Pancreas (tissue), 10 donors: ENCODE measurements at regions not wholly inside any gene's neighbourhood (a gene's known extent, or its start where the extent isn't known, plus 50 kb on each side); places are given as distances from the start of the nearest gene placed in this dataset.

Experiments
- ATAC-seq, 4 donors: fragments of 200-7000 bp; cut with Tn5 transposase; one replicate each; pipeline versions ENCODE4 v1.8.0 to v1.9.1; 2020; ENCODE audit warnings: mild to moderate bottlenecking in 4 of 4, moderate library complexity in 4 of 4
- DNase-seq, 6 donors: peaks; one replicate each; pipeline ENCODE4 v3.0.0-alpha.2; 2020
- FAIRE-seq: peaks from 2 replicates; lab custom pipeline; 2012; peaks lifted over from hg19 to GRCh38; lab: Jason Lieb, UNC
- H3K27ac ChIP-seq, 4 donors: fragments of 200-600 bp; sonication (generic); 1 replicate in 3 of 4; 2 replicates in 1 of 4; pipeline versions ENCODE4 v1.5.0 to v1.8.0; 2020
- H3K27me3 ChIP-seq, 4 donors: fragments of 200-600 bp; one replicate each; pipeline ENCODE4 v1.8.0; 2021
- H3K36me3 ChIP-seq, 3 donors: fragments of 200-600 bp; sonication (generic) in 1 of 3; one replicate each; pipeline versions ENCODE4 v1.5.0 to v1.8.0; 2020 to 2021
- H3K4me1 ChIP-seq, 3 donors: fragments of 200-600 bp; one replicate each; pipeline ENCODE4 v1.8.0; 2021
- H3K4me3 ChIP-seq, 4 donors: fragments of 200-600 bp; sonication (generic) in 2 of 4; one replicate each; pipeline versions ENCODE4 v1.5.0 to v1.8.0; 2020 to 2021
- H3K9me3 ChIP-seq, 4 donors: fragments of 200-600 bp; one replicate each; pipeline ENCODE4 v1.8.0; 2021
- CTCF ChIP-seq, 4 donors: fragments of 200-600 bp; sonication (generic) in 3 of 4; IDR thresholded peaks; one replicate each; pipeline versions ENCODE4 v1.5.0 to v1.8.0; 2021; ENCODE audit warnings: antibody characterized with exemption in 4 of 4
- WGBS, 2 donors: extraction: QIAGEN DNeasy Blood & Tissue Kit; methylation state at CpG; one replicate each; pipeline ENCODE4 v1.1.7; 2013; 5-methylcytosine and 5-hydroxymethylcytosine counted together
- intact Hi-C, 3 donors: fragments of 100-400 bp; cut with DNase I; formaldehyde crosslinking; loops; one replicate each; pipeline versions ENCODE4 v1.11.1 to v1.14.2; 2022
- donor health status: healthy with polysubstance abuse.
- donor health status: DM: no; HTN: no; CAD: no; lungs with moderate emphysema.
- donor health status: DM: no; HTN: no; CAD: no.
- donor health status: control.
- donor health status: control.
- donor health status: Bipolar disorder and iron deficiency.
- donor health status: DM: yes; HTN: yes; CAD: no.
- donor health status: DM: no; HTN: no; CAD: no.
- donor health status: DM: no; HTN: no; CAD: no.
- donor health status: DM: yes; HTN: yes; CAD: no.

GRCh38 chr18:71831039-71831438 lies 713.1 kb downstream of the CBLN2 start:
- no peaks in the 10 kb centered on the region for H3K9me3 ChIP-seq
- no peaks in the 10 kb centered on the region for H3K36me3 ChIP-seq
- no peak for FAIRE-seq
- H3K4me1 ChIP-seq: no peaks in the 10 kb centered on the region
- intact Hi-C loops: no loop called here
- no peaks in the 10 kb centered on the region for H3K27me3 ChIP-seq
- H3K4me3 ChIP-seq: no peak overlapping the region
- DNase-seq: peak in 3 of 6 donors; percentile 10 to 19 (median 15)
- ATAC-seq: peak; percentile 52 to 97 (median 84)
- TF ChIP-seq CTCF (IDR thresholded peaks at IDR 0.05): no peak
- H3K27ac ChIP-seq: peak overlapping the region in 1 of 4 donors; percentile 24

- Histone ChIP-seq H3K27me3 (no peaks in the 10 kb centered on the region), H3K27ac (no peak overlapping the region), H3K36me3 (no peaks in the 10 kb centered on the region), H3K9me3 (no peaks in the 10 kb centered on the region), H3K4me1 (no peaks in the 10 kb centered on the region), H3K4me3 (no peak overlapping the region)
- DNase-seq: no peak
- no peak for TF ChIP-seq CTCF (IDR thresholded peaks at IDR 0.05)
- no peak for ATAC-seq
- no peak for FAIRE-seq
- intact Hi-C loops: no loop called here
- 72 to 79% methylated on average over 3 of the region's 3 CpGs for WGBS, 2 donors
Observed at GRCh38 chr18:71827301-71827700, 716.8 kb downstream of the CBLN2 start.

GRCh38 chr18:71815305-71815704 lies 728.8 kb downstream of the CBLN2 start:
- Histone ChIP-seq H3K36me3 (no peaks in the 10 kb centered on the region), H3K4me1 (peaks cover 0 to 7% (median 0%) of the 10 kb centered on the region in 3 donors), H3K27me3 (no peaks in the 10 kb centered on the region), H3K9me3 (no peaks in the 10 kb centered on the region), H3K27ac (no peak overlapping the region), H3K4me3 (no peak overlapping the region)
- 41 to 53% methylated on average over 2 of the region's 2 CpGs for WGBS, 2 donors
- no peak for FAIRE-seq
- no peak for DNase-seq
- no peak for TF ChIP-seq CTCF (IDR thresholded peaks at IDR 0.05)
- no peak for ATAC-seq
- intact Hi-C loops: no loop called here

GRCh38 chr18:71809711-71810110 lies 734.4 kb downstream of the CBLN2 start:
- Histone ChIP-seq H3K9me3 (no peaks in the 10 kb centered on the region), H3K36me3 (no peaks in the 10 kb centered on the region), H3K4me1 (peaks cover 0 to 7% (median 0%) of the 10 kb centered on the region in 3 donors), H3K4me3 (no peak overlapping the region), H3K27ac (no peak overlapping the region), H3K27me3 (no peaks in the 10 kb centered on the region)
- FAIRE-seq (no peak), ATAC-seq (no peak), DNase-seq (no peak)
- TF ChIP-seq CTCF (IDR thresholded peaks at IDR 0.05): no peak
- intact Hi-C loops: no loop called here
- 40 to 43% methylated on average over 3 of the region's 3 CpGs for WGBS, 2 donors

GRCh38 chr18:71808616-71809015 lies 735.5 kb downstream of the CBLN2 start:
- no peaks in the 10 kb centered on the region for H3K27me3 ChIP-seq
- DNase-seq (no peak), FAIRE-seq (no peak), ATAC-seq (no peak)
- no peaks in the 10 kb centered on the region for H3K9me3 ChIP-seq
- intact Hi-C loops: no loop called here
- no peak for TF ChIP-seq CTCF (IDR thresholded peaks at IDR 0.05)
- H3K4me1 ChIP-seq: peaks cover 0 to 7% (median 0%) of the 10 kb centered on the region in 3 donors
- no peaks in the 10 kb centered on the region for H3K36me3 ChIP-seq
- 64 to 73% methylated on average over 5 of the region's 5 CpGs for WGBS, 2 donors
- no peak overlapping the region for H3K27ac ChIP-seq
- H3K4me3 ChIP-seq: no peak overlapping the region
